Neural progenitor cell (in vitro differentiated cells): ENCODE measurements at regions not wholly inside any gene's neighbourhood (a gene's known extent, or its start where the extent isn't known, plus 50 kb on each side); places are given as distances from the start of the nearest gene placed in this dataset.
A peak's percentile ranks its signal among the peaks of the same experiment; 100 is the strongest.
"Not testable (repeated sequence)": the region's sequence is repeated elsewhere in the genome, so short reads cannot be mapped to it uniquely, and the experiment has no call there.

Experiments
- DNase-seq: peaks from one replicate; pipeline ENCODE4 v3.0.0-alpha.2; 2016; ENCODE audit warnings: low spot score
- H2AFZ ChIP-seq: fragments of 200-600 bp; sonication (generic); replicated peaks from 2 replicates; pipeline ENCODE4 v1.6.1; 2016; ENCODE audit warnings: antibody characterized with exemption
- H3F3A ChIP-seq: fragments of 200-600 bp; sonication (generic); 2 replicates; pipeline ENCODE4 v1.6.1; 2016; ENCODE audit warnings: antibody characterized with exemption, low read depth
- H3K27ac ChIP-seq: fragments of 200-600 bp; sonication (generic); 2 replicates; pipeline ENCODE4 v1.5.1; 2016; ENCODE audit warnings: mild to moderate bottlenecking
- H3K27me3 ChIP-seq: fragments of 200-600 bp; sonication (generic); 2 replicates; pipeline ENCODE4 v1.6.1; 2016; ENCODE audit warnings: mild to moderate bottlenecking, moderate library complexity
- H3K36me3 ChIP-seq: fragments of 200-600 bp; sonication (generic); 2 replicates; pipeline ENCODE4 v1.5.1; 2016
- H3K4me1 ChIP-seq: fragments of 200-600 bp; sonication (generic); 2 replicates; pipeline ENCODE4 v1.6.1; 2016; ENCODE audit warnings: mixed run types
- H3K4me2 ChIP-seq: fragments of 200-600 bp; sonication (generic); 2 replicates; pipeline ENCODE4 v1.6.1; 2016
- H3K4me3 ChIP-seq: fragments of 200-600 bp; sonication (generic); 2 replicates; pipeline ENCODE4 v1.5.1; 2016
- H3K79me2 ChIP-seq: fragments of 200-600 bp; sonication (generic); 2 replicates; pipeline ENCODE4 v1.6.1; 2016; ENCODE audit warnings: low read depth
- H3K9ac ChIP-seq: fragments of 200-600 bp; sonication (generic); 2 replicates; pipeline ENCODE4 v1.6.1; 2016
- H3K9me3 ChIP-seq: fragments of 200-600 bp; sonication (generic); 2 replicates; pipeline ENCODE4 v1.5.1; 2016; ENCODE audit warnings: low read depth
- H4K20me1 ChIP-seq: fragments of 200-600 bp; sonication (generic); 2 replicates; pipeline ENCODE4 v1.6.1; 2016; ENCODE audit warnings: low read depth
- H3K27ac Mint-ChIP-seq: 3 replicates; pipeline ENCODE4 v1.8.0; 2021; ENCODE audit warnings: mixed read lengths
- H3K27me3 Mint-ChIP-seq: 2 replicates; pipeline ENCODE4 v1.8.0; 2022; ENCODE audit warnings: low read depth, mild to moderate bottlenecking, inconsistent platforms, moderate library complexity, mixed read lengths; ENCODE audit not compliant: insufficient read depth
- H3K36me3 Mint-ChIP-seq: 3 replicates; pipeline ENCODE4 v1.8.0; 2021; ENCODE audit warnings: mixed read lengths
- H3K4me1 Mint-ChIP-seq: 3 replicates; pipeline ENCODE4 v1.8.0; 2021; ENCODE audit warnings: mixed read lengths
- H3K4me3 Mint-ChIP-seq: 3 replicates; pipeline ENCODE4 v1.8.0; 2021; ENCODE audit warnings: mild to moderate bottlenecking, moderate library complexity, mixed read lengths
- H3K9me3 Mint-ChIP-seq: 3 replicates; pipeline ENCODE4 v1.8.0; 2020; ENCODE audit warnings: mixed read lengths
- CTCF ChIP-seq: fragments of 200-600 bp; sonication (generic); IDR thresholded peaks from 2 replicates; pipeline ENCODE4 v1.5.1; 2017; ENCODE audit warnings: antibody characterized with exemption, mild to moderate bottlenecking
- EZH2 ChIP-seq: fragments of 200-600 bp; sonication (generic); IDR thresholded peaks from 2 replicates; pipeline ENCODE4 v1.6.1; 2017; ENCODE audit warnings: antibody characterized with exemption, mild to moderate bottlenecking, moderate library complexity
- EZH2phosphoT487 ChIP-seq: fragments of 200-600 bp; sonication (generic); IDR thresholded peaks from 2 replicates; pipeline ENCODE4 v1.6.1; 2017; ENCODE audit warnings: antibody characterized with exemption

DNA sequence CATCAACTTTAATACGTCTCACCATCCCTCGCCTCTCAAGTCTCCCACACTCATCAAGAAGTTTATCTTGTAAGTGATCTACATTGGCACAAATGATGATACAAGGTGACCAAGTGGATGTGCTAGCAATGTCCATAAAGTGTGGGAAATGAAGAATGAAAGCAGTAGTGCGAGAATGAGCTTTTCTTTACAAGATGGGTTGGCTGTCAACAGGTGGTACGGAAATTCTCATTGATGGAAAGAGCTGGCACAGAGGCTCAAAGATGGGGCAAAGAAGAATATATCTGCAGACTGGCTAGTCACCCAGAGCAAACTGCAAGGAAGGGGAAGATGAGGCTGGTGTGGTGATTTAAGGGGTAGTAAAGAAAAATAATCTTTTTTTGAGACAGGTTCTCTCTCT is 640.8 kb downstream of the MAT2B start:
- no peak overlapping the region for H3K9ac ChIP-seq
- no peak overlapping the region for H2AFZ ChIP-seq
- H3K27me3 Mint-ChIP-seq, result peaks cover 2% of the 10 kb centered on the region
- H3K4me3 ChIP-seq, result no peak overlapping the region
- H3K9me3 ChIP-seq, result no peaks in the 10 kb centered on the region
- H3K36me3 Mint-ChIP-seq, result no peaks in the 10 kb centered on the region
- peaks cover 10% of the 10 kb centered on the region for H3K4me1 ChIP-seq
- H3K4me3 Mint-ChIP-seq, result no peak overlapping the region
- no peaks in the 10 kb centered on the region for H3K79me2 ChIP-seq
- no peaks in the 10 kb centered on the region for H3K4me1 Mint-ChIP-seq
- no peak for TF ChIP-seq EZH2
- TF ChIP-seq EZH2phosphoT487, result no peak
- TF ChIP-seq CTCF, result no peak
- DNase-seq, result no peak
- H4K20me1 ChIP-seq, result no peaks in the 10 kb centered on the region
- H3K27ac ChIP-seq, result no peak overlapping the region
- H3K4me2 ChIP-seq, result no peak overlapping the region
- H3K36me3 ChIP-seq, result no peaks in the 10 kb centered on the region
- H3F3A ChIP-seq, result no peaks in the 10 kb centered on the region
- no peaks in the 10 kb centered on the region for H3K27me3 ChIP-seq
- H3K27ac Mint-ChIP-seq, result no peak overlapping the region
- no peaks in the 10 kb centered on the region for H3K9me3 Mint-ChIP-seq

DNA sequence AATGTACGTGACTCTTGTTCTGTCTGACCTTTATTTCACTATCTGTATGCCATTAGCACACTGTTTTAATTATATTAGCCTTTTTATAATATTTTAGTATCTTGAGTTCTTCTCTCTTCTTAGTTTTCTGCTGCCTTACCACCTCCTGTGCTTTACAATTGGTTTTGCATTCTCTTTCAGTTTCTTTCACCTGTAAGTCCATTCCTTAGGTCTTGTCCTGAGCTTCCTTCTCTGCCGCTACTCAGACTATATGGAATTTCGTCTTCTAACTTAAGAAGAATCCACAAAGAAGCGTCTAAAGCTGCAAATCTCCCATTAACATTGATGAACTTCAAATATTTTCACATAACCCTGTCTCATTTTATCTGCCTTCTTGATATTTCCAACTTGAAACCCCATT is 642.9 kb downstream of the MAT2B start:
- H3K9ac ChIP-seq, result no peak overlapping the region
- H3K36me3 Mint-ChIP-seq, result no peaks in the 10 kb centered on the region
- H3K27me3 ChIP-seq, result no peaks in the 10 kb centered on the region
- H3K27ac ChIP-seq, result no peak overlapping the region
- H3K4me2 ChIP-seq, result peak overlapping the region; percentile 21
- no peak overlapping the region for H3K4me3 Mint-ChIP-seq
- no peak overlapping the region for H3K27ac Mint-ChIP-seq
- no peaks in the 10 kb centered on the region for H3K36me3 ChIP-seq
- TF ChIP-seq CTCF (no peak), EZH2 (no peak), EZH2phosphoT487 (no peak)
- no peaks in the 10 kb centered on the region for H4K20me1 ChIP-seq
- no peaks in the 10 kb centered on the region for H3K9me3 Mint-ChIP-seq
- peak; percentile 5 for DNase-seq
- H3K4me1 Mint-ChIP-seq, result no peaks in the 10 kb centered on the region
- H3K27me3 Mint-ChIP-seq, result peaks cover 2% of the 10 kb centered on the region
- H3K9me3 ChIP-seq, result no peaks in the 10 kb centered on the region
- peak overlapping the region; percentile 30 for H2AFZ ChIP-seq
- peaks cover 10% of the 10 kb centered on the region for H3K4me1 ChIP-seq
- H3K4me3 ChIP-seq, result no peak overlapping the region
- H3F3A ChIP-seq, result no peaks in the 10 kb centered on the region
- H3K79me2 ChIP-seq, result no peaks in the 10 kb centered on the region

DNA sequence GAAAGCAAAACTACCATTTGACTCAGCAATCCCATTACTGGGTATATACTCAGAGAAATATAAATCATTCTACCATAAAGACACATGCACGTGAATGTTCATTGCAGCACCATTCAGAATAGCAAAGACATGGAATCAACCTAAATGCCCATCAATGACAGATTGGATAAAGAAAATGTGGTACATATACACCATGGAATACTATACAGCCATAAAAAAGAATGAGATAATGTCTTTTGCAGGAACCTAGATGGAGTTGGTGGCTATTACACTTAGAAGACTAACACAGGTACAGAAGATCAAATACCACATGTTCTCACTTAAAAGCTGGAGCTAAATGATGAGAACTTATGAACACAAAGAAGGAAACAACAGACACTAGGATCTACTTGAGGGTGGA is 647.1 kb downstream of the MAT2B start:
- H3K9ac ChIP-seq, H3K27me3 ChIP-seq, H3K79me2 ChIP-seq, H3K9me3 Mint-ChIP-seq, H3K4me2 ChIP-seq, H3K4me3 ChIP-seq, H3K4me1 Mint-ChIP-seq, H3K9me3 ChIP-seq, H3K36me3 ChIP-seq, H3K36me3 Mint-ChIP-seq, H3K4me1 ChIP-seq, H3F3A ChIP-seq, H3K27ac ChIP-seq, H4K20me1 ChIP-seq, H3K27me3 Mint-ChIP-seq, H3K27ac Mint-ChIP-seq, H2AFZ ChIP-seq, DNase-seq, H3K4me3 Mint-ChIP-seq: not testable (repeated sequence)

- Histone ChIP-seq H3K9me3 (no peaks in the 10 kb centered on the region), H3K4me2 (no peak overlapping the region), H3K27me3 (no peaks in the 10 kb centered on the region), H4K20me1 (no peaks in the 10 kb centered on the region), H2AFZ (no peak overlapping the region), H3F3A (no peaks in the 10 kb centered on the region), H3K36me3 (no peaks in the 10 kb centered on the region), H3K4me3 (no peak overlapping the region), H3K79me2 (no peaks in the 10 kb centered on the region), H3K27ac (no peak overlapping the region), H3K4me1 (peaks cover 3% of the 10 kb centered on the region), H3K9ac (no peak overlapping the region)
- Mint-ChIP-seq H3K27ac (no peak overlapping the region), H3K36me3 (no peaks in the 10 kb centered on the region), H3K4me1 (no peaks in the 10 kb centered on the region), H3K9me3 (no peaks in the 10 kb centered on the region), H3K27me3 (peaks cover 2% of the 10 kb centered on the region), H3K4me3 (no peak overlapping the region)
- TF ChIP-seq CTCF, result no peak
- no peak for TF ChIP-seq EZH2
- no peak for TF ChIP-seq EZH2phosphoT487
- DNase-seq, result no peak
Observed at GRCh38 chr5:164153469-164154172, 648.2 kb downstream of the MAT2B start.
